A673 (cell line): ENCODE measurements at regions not wholly inside any gene's neighbourhood (a gene's known extent, or its start where the extent isn't known, plus 50 kb on each side); places are given as distances from the start of the nearest gene placed in this dataset.

Experiments used
- BruUV-seq: library from RNA; stranded (reverse); fragments of 400-500 nt; replicated peaks from 2 replicates; lab custom pipeline; 2021; lab: Mats Ljungman, UMichigan
- CTCF ChIA-PET: fragments of 300-600 bp; sonication (Branson Sonifier 250); formaldehyde crosslinking; loops from one replicate; lab custom pipeline; 2022; ENCODE audit warnings: antibody characterized with exemption; lab: Charles Lee
- POLR2A ChIA-PET: fragments of 300-600 bp; sonication (Branson Sonifier 250); formaldehyde crosslinking; loops from one replicate; lab custom pipeline; 2022; ENCODE audit warnings: antibody characterized with exemption; ENCODE audit not compliant: low non-redundant PET; lab: Charles Lee
- DNase-seq: peaks from one replicate; pipeline ENCODE4 v3.0.0-alpha.2; 2015; ENCODE audit warnings: low spot score
- H3K27ac ChIP-seq: fragments of 200-600 bp; sonication (generic); 2 replicates; pipeline ENCODE4 v1.5.1; 2016; ENCODE audit warnings: mixed run types, low read depth, mild to moderate bottlenecking, mixed read lengths, antibody characterized with exemption, low read length; ENCODE audit not compliant: poor library complexity, severe bottlenecking
- H3K27me3 ChIP-seq: fragments of 200-600 bp; sonication (generic); replicated peaks from 2 replicates; pipeline ENCODE4 v1.6.1; 2017; ENCODE audit warnings: mixed run types, low read depth, mild to moderate bottlenecking, mixed read lengths, antibody characterized with exemption, low read length; ENCODE audit not compliant: insufficient read depth, poor library complexity
- H3K36me3 ChIP-seq: fragments of 200-600 bp; sonication (generic); 2 replicates; pipeline ENCODE4 v1.6.1; 2016; ENCODE audit warnings: mixed run types, mild to moderate bottlenecking, mixed read lengths, antibody characterized with exemption, low read length; ENCODE audit not compliant: insufficient read depth, poor library complexity, severe bottlenecking
- H3K4me1 ChIP-seq: fragments of 200-600 bp; sonication (generic); 2 replicates; pipeline ENCODE4 v1.6.1; 2017; ENCODE audit warnings: mixed run types, mild to moderate bottlenecking, mixed read lengths, antibody characterized with exemption, low read length; ENCODE audit not compliant: insufficient read depth, poor library complexity, severe bottlenecking
- H3K4me3 ChIP-seq: fragments of 200-600 bp; sonication (generic); 2 replicates; pipeline ENCODE4 v1.5.1; 2016; ENCODE audit warnings: low read depth, mixed run types, mild to moderate bottlenecking, mixed read lengths, low read length; ENCODE audit not compliant: poor library complexity, severe bottlenecking
- H3K9me3 ChIP-seq: fragments of 200-600 bp; sonication (generic); 2 replicates; pipeline ENCODE4 v1.6.1; 2016; ENCODE audit warnings: mixed run types, low read depth, mild to moderate bottlenecking, mixed read lengths, antibody characterized with exemption, low read length; ENCODE audit not compliant: poor library complexity, severe bottlenecking
- CTCF ChIP-seq: fragments of 300-800, 200-600 bp; sonication (generic); conservative IDR thresholded peaks from 2 replicates; pipeline ENCODE4 v1.5.1; 2017; ENCODE audit warnings: low read depth, mild to moderate bottlenecking, antibody characterized with exemption, low read length, moderate library complexity, mixed read lengths
- EZH2 ChIP-seq: fragments of 200-600 bp; sonication (generic); IDR thresholded peaks from 2 replicates; pipeline ENCODE4 v1.6.1; 2017; ENCODE audit warnings: borderline replicate concordance, low read depth, mild to moderate bottlenecking, mixed read lengths, antibody characterized with exemption, low read length; ENCODE audit not compliant: poor library complexity, severe bottlenecking
- intact Hi-C: fragments of 100-400 bp; cut with micrococcal nuclease; formaldehyde crosslinking; loops from one replicate; pipeline ENCODE4 v1.10.0; 2022; ENCODE audit not compliant: unreplicated experiment

- BruUV-seq, result no TSS peak
- no peaks in the 10 kb centered on the region for H3K36me3 ChIP-seq
- TF ChIP-seq EZH2 (no peak), CTCF (no peak)
- H3K27me3 ChIP-seq, result no peaks in the 10 kb centered on the region
- H3K9me3 ChIP-seq, result no peaks in the 10 kb centered on the region
- no peak for DNase-seq
- intact Hi-C loops, result no loop called here
- H3K4me1 ChIP-seq, result no peaks in the 10 kb centered on the region
- ChIA-PET CTCF (no interaction called here), POLR2A (no interaction called here)
- H3K4me3 ChIP-seq, result no peak overlapping the region
- H3K27ac ChIP-seq, result no peak overlapping the region
These were observed 95.1 kb downstream of the NMUR2 start for GRCh38 chr5:152309926-152310450.

GRCh38 chr5:152306386-152306785 lies 98.7 kb downstream of the NMUR2 start:
- Histone ChIP-seq H3K4me3 (no peak overlapping the region), H3K27ac (no peak overlapping the region), H3K4me1 (no peaks in the 10 kb centered on the region), H3K36me3 (no peaks in the 10 kb centered on the region), H3K9me3 (no peaks in the 10 kb centered on the region), H3K27me3 (no peaks in the 10 kb centered on the region)
- intact Hi-C loops, result no loop called here
- TF ChIP-seq EZH2 (no peak), CTCF (no peak)
- ChIA-PET CTCF (no interaction called here), POLR2A (no interaction called here)
- DNase-seq, result no peak
- BruUV-seq, result no TSS peak

GRCh38 chr5:152305525-152305924 lies 99.6 kb downstream of the NMUR2 start:
- TF ChIP-seq EZH2 (no peak), CTCF (no peak)
- no TSS peak for BruUV-seq
- Histone ChIP-seq H3K27me3 (no peaks in the 10 kb centered on the region), H3K4me3 (no peak overlapping the region), H3K4me1 (no peaks in the 10 kb centered on the region), H3K9me3 (no peaks in the 10 kb centered on the region), H3K36me3 (no peaks in the 10 kb centered on the region), H3K27ac (no peak overlapping the region)
- POLR2A ChIA-PET, result no interaction called here
- intact Hi-C loops, result no loop called here
- DNase-seq, result no peak
- CTCF ChIA-PET, result no interaction called here
